Ovary (tissue), 7 donors: ENCODE measurements at regions not wholly inside any gene's neighbourhood (a gene's known extent, or its start where the extent isn't known, plus 50 kb on each side); places are given as distances from the start of the nearest gene placed in this dataset.

Experiments
- DNase-seq, 5 donors: peaks; one replicate each; pipeline ENCODE4 v3.0.0-alpha.2; 2019 to 2020
- H3K27ac ChIP-seq, 2 donors: fragments of 200-600 bp; one replicate each; pipeline versions ENCODE4 v1.5.1 to v1.8.0; 2019 to 2022
- H3K27me3 ChIP-seq: fragments of 200-600 bp; one replicate; pipeline ENCODE4 v1.8.0; 2022
- H3K36me3 ChIP-seq: fragments of 200-600 bp; sonication (generic); one replicate; pipeline ENCODE4 v1.5.1; 2019
- H3K4me1 ChIP-seq: one replicate; pipeline ENCODE4 v1.8.1; 2013; ENCODE audit warnings: mild to moderate bottlenecking, moderate library complexity; ENCODE audit not compliant: insufficient read depth
- H3K4me3 ChIP-seq: fragments of 200-600 bp; sonication (generic); one replicate; pipeline ENCODE4 v1.5.1; 2017
- H3K9me3 ChIP-seq, 2 donors: fragments of 200-600 bp in 1 of 2; sonication (generic) in 1 of 2; one replicate each; pipeline versions ENCODE4 v1.5.1 to v1.8.1; 2013 to 2019; ENCODE audit warnings: mild to moderate bottlenecking in 1 of 2, moderate library complexity in 1 of 2
- EP300 ChIP-seq: sonication (generic); formaldehyde crosslinking; IDR thresholded peaks from one replicate; pipeline ENCODE4 v1.6.1; 2017; ENCODE audit warnings: antibody characterized with exemption
- POLR2A ChIP-seq: fragments of 450-650 bp; IDR thresholded peaks from one replicate; pipeline ENCODE4 v1.6.1; 2017; ENCODE audit warnings: antibody characterized with exemption, mild to moderate bottlenecking, moderate library complexity
- WGBS, 3 donors: extraction: QIAGEN DNeasy Blood & Tissue Kit in 1 of 3; methylation state at CpG; one replicate each; pipeline versions ENCODE4 v1.1.5 to v1.1.7; 2013 to 2017; 5-methylcytosine and 5-hydroxymethylcytosine counted together
- intact Hi-C, 4 donors: fragments of 100-400 bp; cut with DNase I; formaldehyde crosslinking; loops; one replicate each; pipeline versions ENCODE4 v1.11.0 to v1.15.1; 2022 to 2023
- TF ChIP-seq, protein P1 (sequence below), 3 donors: fragments of 450-650 bp in 2 of 3; fragments of 200-600 bp in 1 of 3; IDR thresholded peaks; one replicate each; pipeline versions ENCODE4 v1.5.1 to v1.8.0; 2016 to 2022; ENCODE audit warnings: antibody characterized with exemption in 3 of 3, mild to moderate bottlenecking in 1 of 3
- donor health status: DM: no; HTN: no; CAD: no; lungs with moderate emphysema.
- donor health status: DM: no; HTN: no; CAD: no.
- donor health status: Bipolar disorder and iron deficiency.
- donor health status: DM: no; HTN: no; CAD: no.
- donor health status: DM: yes; HTN: yes; CAD: no.

DNA sequence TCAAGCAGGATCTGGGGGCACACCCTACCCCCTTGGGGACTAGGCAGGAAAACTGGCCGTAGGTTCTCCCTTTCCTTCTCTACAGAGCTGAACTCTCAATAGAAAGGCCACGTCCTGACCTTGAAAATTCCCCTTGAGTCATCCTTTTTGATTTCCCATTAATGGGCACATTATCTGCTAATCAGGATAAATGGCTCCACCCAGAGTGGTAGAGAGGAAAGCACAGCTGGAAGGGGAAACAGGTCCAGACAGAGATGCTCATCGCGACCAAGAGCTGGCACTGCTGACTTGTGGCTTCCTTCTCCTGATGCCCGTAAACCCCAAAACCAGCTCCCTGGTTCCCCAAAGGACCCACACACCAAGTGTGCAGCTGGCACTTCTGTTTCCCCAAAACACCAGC is 206.5 kb upstream of the CDH5 start:
- H3K9me3 ChIP-seq: no peaks in the 10 kb centered on the region
- intact Hi-C loops: no loop called here
- H3K27me3 ChIP-seq: no peaks in the 10 kb centered on the region
- H3K36me3 ChIP-seq: no peaks in the 10 kb centered on the region
- no peak for DNase-seq
- WGBS, 3 donors: 70 to 79% (median 79%) methylated on average over 5 of the region's 5 CpGs
- no peaks in the 10 kb centered on the region for H3K4me1 ChIP-seq
- TF ChIP-seq, protein P1, sequence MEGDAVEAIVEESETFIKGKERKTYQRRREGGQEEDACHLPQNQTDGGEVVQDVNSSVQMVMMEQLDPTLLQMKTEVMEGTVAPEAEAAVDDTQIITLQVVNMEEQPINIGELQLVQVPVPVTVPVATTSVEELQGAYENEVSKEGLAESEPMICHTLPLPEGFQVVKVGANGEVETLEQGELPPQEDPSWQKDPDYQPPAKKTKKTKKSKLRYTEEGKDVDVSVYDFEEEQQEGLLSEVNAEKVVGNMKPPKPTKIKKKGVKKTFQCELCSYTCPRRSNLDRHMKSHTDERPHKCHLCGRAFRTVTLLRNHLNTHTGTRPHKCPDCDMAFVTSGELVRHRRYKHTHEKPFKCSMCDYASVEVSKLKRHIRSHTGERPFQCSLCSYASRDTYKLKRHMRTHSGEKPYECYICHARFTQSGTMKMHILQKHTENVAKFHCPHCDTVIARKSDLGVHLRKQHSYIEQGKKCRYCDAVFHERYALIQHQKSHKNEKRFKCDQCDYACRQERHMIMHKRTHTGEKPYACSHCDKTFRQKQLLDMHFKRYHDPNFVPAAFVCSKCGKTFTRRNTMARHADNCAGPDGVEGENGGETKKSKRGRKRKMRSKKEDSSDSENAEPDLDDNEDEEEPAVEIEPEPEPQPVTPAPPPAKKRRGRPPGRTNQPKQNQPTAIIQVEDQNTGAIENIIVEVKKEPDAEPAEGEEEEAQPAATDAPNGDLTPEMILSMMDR (IDR thresholded peaks at IDR 0.05): no peak
- no peak for TF ChIP-seq EP300
- no peak for TF ChIP-seq POLR2A
- no peak overlapping the region for H3K4me3 ChIP-seq
- no peak overlapping the region for H3K27ac ChIP-seq

DNA sequence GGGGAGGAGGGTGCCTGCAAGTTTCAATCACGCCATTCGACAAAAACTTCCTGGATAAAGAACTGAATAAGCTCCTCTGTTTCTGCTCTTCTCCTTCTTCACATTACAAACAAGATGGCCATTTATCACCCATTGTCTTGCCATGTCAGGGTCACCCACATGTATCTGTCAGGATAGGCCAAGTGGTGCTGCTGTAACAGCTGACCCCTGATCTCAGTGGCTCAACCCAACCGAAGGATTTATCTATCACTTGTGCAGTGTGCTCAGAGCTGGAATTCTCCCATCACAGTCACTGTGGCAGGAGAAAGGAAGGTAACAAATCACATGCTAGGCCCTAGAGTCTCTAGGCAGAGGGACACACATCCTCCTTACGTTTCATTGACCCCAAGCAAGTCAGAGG is 210.0 kb upstream of the CDH5 start:
- Histone ChIP-seq H3K9me3 (no peaks in the 10 kb centered on the region), H3K27ac (no peak overlapping the region), H3K4me3 (no peak overlapping the region), H3K27me3 (no peaks in the 10 kb centered on the region), H3K36me3 (no peaks in the 10 kb centered on the region), H3K4me1 (peaks cover 13% of the 10 kb centered on the region)
- intact Hi-C loops: no loop called here
- no peak for DNase-seq
- WGBS, 3 donors: 94 to 98% (median 96%) methylated on average over 4 of the region's 4 CpGs
- no peak for TF ChIP-seq EP300
- no peak for TF ChIP-seq POLR2A
- TF ChIP-seq, protein P1 (IDR thresholded peaks at IDR 0.05): no peak

DNA sequence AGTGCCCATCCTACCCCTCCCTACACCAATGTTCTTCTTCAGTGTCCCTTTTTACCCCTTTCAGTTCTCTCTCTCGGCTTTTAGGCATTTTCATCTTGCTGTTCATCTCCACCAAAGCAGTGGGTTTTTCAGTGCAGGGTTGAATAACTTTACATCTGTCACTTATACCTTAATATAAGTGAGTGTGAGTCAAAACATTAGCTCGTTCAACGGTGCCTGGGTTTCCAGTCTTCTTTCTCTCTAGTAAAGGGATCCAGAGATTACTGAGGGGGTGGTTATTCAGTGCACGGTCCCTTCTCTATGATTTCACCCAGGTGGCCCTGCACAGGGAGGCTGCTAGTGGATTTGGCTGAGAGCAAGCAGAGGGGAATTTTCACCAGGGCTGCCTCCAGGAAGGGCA is 210.6 kb upstream of the CDH5 start:
- H3K27ac ChIP-seq: no peak overlapping the region
- no peak overlapping the region for H3K4me3 ChIP-seq
- H3K9me3 ChIP-seq: no peaks in the 10 kb centered on the region
- TF ChIP-seq, protein P1 (IDR thresholded peaks at IDR 0.05): no peak
- TF ChIP-seq POLR2A (no peak), EP300 (no peak)
- DNase-seq: no peak
- no peaks in the 10 kb centered on the region for H3K27me3 ChIP-seq
- peaks cover 16% of the 10 kb centered on the region for H3K4me1 ChIP-seq
- H3K36me3 ChIP-seq: no peaks in the 10 kb centered on the region
- intact Hi-C loops: no loop called here
- WGBS, 3 donors: 83 to 88% (median 86%) methylated on average over 4 of the region's 4 CpGs

DNA sequence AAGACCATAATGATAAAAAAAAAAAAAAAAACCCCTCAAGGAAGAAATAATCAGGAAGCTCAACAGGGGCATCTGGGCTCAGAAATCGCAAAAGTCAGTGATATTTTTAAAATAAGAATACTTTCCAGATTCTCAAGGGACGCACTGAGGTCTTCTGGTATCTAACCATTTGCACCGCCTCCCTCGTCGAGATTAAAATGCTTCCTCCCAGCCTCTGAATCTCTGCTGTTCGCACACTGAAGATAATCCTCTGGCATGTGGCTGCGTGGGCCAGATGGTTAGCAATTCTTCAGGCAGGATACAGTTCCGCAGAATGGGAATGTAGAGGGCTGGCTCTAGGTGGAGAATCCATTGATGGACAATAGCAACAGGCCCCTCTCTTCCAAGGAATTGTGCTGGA is 211.7 kb upstream of the CDH5 start:
- H3K4me1 ChIP-seq: peaks cover 16% of the 10 kb centered on the region
- H3K9me3 ChIP-seq: no peaks in the 10 kb centered on the region
- WGBS, 3 donors: 63 to 84% (median 63%) methylated on average over 8 of the region's 8 CpGs
- intact Hi-C loops: no loop called here
- TF ChIP-seq, protein P1 (IDR thresholded peaks at IDR 0.05): no peak
- no peak overlapping the region for H3K4me3 ChIP-seq
- no peaks in the 10 kb centered on the region for H3K27me3 ChIP-seq
- DNase-seq: no peak
- no peaks in the 10 kb centered on the region for H3K36me3 ChIP-seq
- H3K27ac ChIP-seq: no peak overlapping the region
